Endodermal cell (in vitro differentiated cells): ENCODE measurements at regions not wholly inside any gene's neighbourhood (a gene's known extent, or its start where the extent isn't known, plus 50 kb on each side); places are given as distances from the start of the nearest gene placed in this dataset.

Experiments
- DNase-seq: peaks from one replicate; pipeline ENCODE4 v3.0.0-alpha.2; 2017
- H3K27ac ChIP-seq: 2 replicates; pipeline ENCODE4 v1.5.1; 2013; ENCODE audit warnings: mild to moderate bottlenecking, low read depth, low read length, moderate library complexity
- H3K27me3 ChIP-seq: 2 replicates; pipeline ENCODE4 v1.6.1; 2013; ENCODE audit warnings: mild to moderate bottlenecking, low read length, moderate library complexity; ENCODE audit not compliant: insufficient read depth, control insufficient read depth, poor library complexity, severe bottlenecking
- H3K36me3 ChIP-seq: 2 replicates; pipeline ENCODE4 v1.7.0; 2013; ENCODE audit warnings: mild to moderate bottlenecking, low read length, moderate library complexity; ENCODE audit not compliant: control insufficient read depth, insufficient read depth
- H3K4me1 ChIP-seq: one replicate; pipeline ENCODE4 v1.7.0; 2013; ENCODE audit warnings: low read length; ENCODE audit not compliant: control insufficient read depth, insufficient read depth
- H3K4me3 ChIP-seq: 2 replicates; pipeline ENCODE4 v1.5.1; 2013; ENCODE audit warnings: mild to moderate bottlenecking, low read length, moderate library complexity
- H3K9ac ChIP-seq: 2 replicates; pipeline ENCODE4 v1.6.1; 2013; ENCODE audit warnings: mild to moderate bottlenecking, low read length, moderate library complexity; ENCODE audit not compliant: poor library complexity, severe bottlenecking; ENCODE audit errors: extremely low read depth
- H3K9me3 ChIP-seq: 2 replicates; pipeline ENCODE4 v1.6.1; 2013; ENCODE audit warnings: mild to moderate bottlenecking, low read length, moderate library complexity; ENCODE audit not compliant: control insufficient read depth
- H3K27ac Mint-ChIP-seq: 2 replicates; pipeline ENCODE4 v1.8.0; 2020; ENCODE audit warnings: mixed read lengths
- H3K27me3 Mint-ChIP-seq: 2 replicates; pipeline ENCODE4 v1.8.0; 2021; ENCODE audit warnings: mild to moderate bottlenecking, mixed read lengths; ENCODE audit not compliant: insufficient read depth
- H3K36me3 Mint-ChIP-seq: 2 replicates; pipeline ENCODE4 v1.8.0; 2020; ENCODE audit warnings: low read depth, mixed read lengths
- H3K4me1 Mint-ChIP-seq: 2 replicates; pipeline ENCODE4 v1.8.0; 2020; ENCODE audit warnings: mixed read lengths
- H3K4me3 Mint-ChIP-seq: 2 replicates; pipeline ENCODE4 v1.8.0; 2020; ENCODE audit warnings: mild to moderate bottlenecking, moderate library complexity, mixed read lengths
- H3K9me3 Mint-ChIP-seq: 2 replicates; pipeline ENCODE4 v1.8.0; 2020; ENCODE audit warnings: mild to moderate bottlenecking, mixed read lengths
- WGBS, 2 experiments: methylation state at CpG; one replicate each; pipeline versions ENCODE4 v1.1.5 to v1.1.7; 2013; ENCODE audit warnings: missing lambda C conversion rate in 2 of 2, mixed read lengths in 1 of 2; ENCODE audit not compliant: insufficient coverage in 1 of 2, insufficient read length in 1 of 2; 5-methylcytosine and 5-hydroxymethylcytosine counted together
- TF ChIP-seq, protein P1 (sequence below): fragments of 200-600 bp; sonication (generic); conservative IDR thresholded peaks from 2 replicates; pipeline ENCODE4 v1.5.0; 2021; ENCODE audit warnings: antibody characterized with exemption, mild to moderate bottlenecking

DNA sequence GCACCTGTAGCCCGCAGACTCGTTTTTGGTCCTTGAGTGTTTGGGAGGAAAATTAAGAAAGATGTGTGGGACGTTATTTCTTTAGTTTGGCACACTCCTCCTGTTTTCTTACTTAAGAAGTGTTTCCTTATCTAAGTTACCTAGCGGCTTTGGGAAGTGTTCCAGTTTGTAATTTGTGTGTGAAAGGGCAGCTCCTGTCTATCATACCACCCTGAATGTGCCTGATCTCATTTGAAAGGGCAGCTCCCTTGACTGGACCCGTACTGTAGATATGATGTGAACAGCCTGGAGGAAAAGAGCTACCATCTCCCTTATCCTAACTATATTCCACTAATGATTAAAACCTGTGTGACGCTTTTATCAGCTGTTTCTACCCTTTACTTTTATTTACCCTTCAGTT, 314.3 kb downstream of the CHRM3 start:
- TF ChIP-seq, protein P1, sequence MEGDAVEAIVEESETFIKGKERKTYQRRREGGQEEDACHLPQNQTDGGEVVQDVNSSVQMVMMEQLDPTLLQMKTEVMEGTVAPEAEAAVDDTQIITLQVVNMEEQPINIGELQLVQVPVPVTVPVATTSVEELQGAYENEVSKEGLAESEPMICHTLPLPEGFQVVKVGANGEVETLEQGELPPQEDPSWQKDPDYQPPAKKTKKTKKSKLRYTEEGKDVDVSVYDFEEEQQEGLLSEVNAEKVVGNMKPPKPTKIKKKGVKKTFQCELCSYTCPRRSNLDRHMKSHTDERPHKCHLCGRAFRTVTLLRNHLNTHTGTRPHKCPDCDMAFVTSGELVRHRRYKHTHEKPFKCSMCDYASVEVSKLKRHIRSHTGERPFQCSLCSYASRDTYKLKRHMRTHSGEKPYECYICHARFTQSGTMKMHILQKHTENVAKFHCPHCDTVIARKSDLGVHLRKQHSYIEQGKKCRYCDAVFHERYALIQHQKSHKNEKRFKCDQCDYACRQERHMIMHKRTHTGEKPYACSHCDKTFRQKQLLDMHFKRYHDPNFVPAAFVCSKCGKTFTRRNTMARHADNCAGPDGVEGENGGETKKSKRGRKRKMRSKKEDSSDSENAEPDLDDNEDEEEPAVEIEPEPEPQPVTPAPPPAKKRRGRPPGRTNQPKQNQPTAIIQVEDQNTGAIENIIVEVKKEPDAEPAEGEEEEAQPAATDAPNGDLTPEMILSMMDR, result no peak
- no peaks in the 10 kb centered on the region for H3K36me3 ChIP-seq
- Mint-ChIP-seq H3K27me3 (no peaks in the 10 kb centered on the region), H3K9me3 (peaks cover 13% of the 10 kb centered on the region), H3K27ac (no peak overlapping the region), H3K4me1 (peaks cover 6% of the 10 kb centered on the region), H3K36me3 (peaks cover 2% of the 10 kb centered on the region), H3K4me3 (no peak overlapping the region)
- no peak overlapping the region for H3K9ac ChIP-seq
- peaks cover 4% of the 10 kb centered on the region for H3K4me1 ChIP-seq
- no peaks in the 10 kb centered on the region for H3K27me3 ChIP-seq
- no peak overlapping the region for H3K4me3 ChIP-seq
- 90 to 98% methylated on average over 1 to 6 of the region's 6 CpGs for WGBS, 2 experiments
- H3K27ac ChIP-seq, result no peak overlapping the region
- peaks cover 21% of the 10 kb centered on the region for H3K9me3 ChIP-seq
- DNase-seq, result no peak

DNA sequence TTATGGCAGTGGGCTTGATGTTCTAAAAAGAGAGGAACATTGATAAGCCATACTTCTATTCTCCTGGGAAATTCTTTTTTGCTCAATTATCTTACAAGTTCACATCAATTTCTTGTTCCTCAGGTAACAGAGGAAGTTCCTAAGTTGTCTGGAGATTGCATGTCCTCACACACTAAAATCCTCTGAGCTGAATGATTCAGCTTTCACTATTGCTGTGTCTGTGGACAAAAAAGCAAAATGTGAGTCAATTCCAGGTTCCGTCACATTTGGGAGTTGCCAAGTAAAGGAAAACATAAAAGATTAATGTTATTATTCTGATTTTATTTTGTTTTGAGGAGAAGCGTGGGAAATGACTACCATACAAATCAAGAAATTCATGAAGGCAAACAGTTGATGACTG, 316.7 kb downstream of the CHRM3 start:
- 80 to 82% methylated on average over 1 to 2 of the region's 2 CpGs for WGBS, 2 experiments
- no peak overlapping the region for H3K27ac ChIP-seq
- no peaks in the 10 kb centered on the region for H3K36me3 ChIP-seq
- Mint-ChIP-seq H3K4me3 (no peak overlapping the region), H3K9me3 (peaks cover 2% of the 10 kb centered on the region), H3K4me1 (peaks cover 11% of the 10 kb centered on the region), H3K36me3 (no peaks in the 10 kb centered on the region), H3K27me3 (no peaks in the 10 kb centered on the region), H3K27ac (no peak overlapping the region)
- H3K4me1 ChIP-seq, result peaks cover 4% of the 10 kb centered on the region
- H3K4me3 ChIP-seq, result no peak overlapping the region
- no peaks in the 10 kb centered on the region for H3K27me3 ChIP-seq
- H3K9me3 ChIP-seq, result peaks cover 7% of the 10 kb centered on the region
- H3K9ac ChIP-seq, result no peak overlapping the region
- DNase-seq, result no peak
- TF ChIP-seq, protein P1, result no peak

DNA sequence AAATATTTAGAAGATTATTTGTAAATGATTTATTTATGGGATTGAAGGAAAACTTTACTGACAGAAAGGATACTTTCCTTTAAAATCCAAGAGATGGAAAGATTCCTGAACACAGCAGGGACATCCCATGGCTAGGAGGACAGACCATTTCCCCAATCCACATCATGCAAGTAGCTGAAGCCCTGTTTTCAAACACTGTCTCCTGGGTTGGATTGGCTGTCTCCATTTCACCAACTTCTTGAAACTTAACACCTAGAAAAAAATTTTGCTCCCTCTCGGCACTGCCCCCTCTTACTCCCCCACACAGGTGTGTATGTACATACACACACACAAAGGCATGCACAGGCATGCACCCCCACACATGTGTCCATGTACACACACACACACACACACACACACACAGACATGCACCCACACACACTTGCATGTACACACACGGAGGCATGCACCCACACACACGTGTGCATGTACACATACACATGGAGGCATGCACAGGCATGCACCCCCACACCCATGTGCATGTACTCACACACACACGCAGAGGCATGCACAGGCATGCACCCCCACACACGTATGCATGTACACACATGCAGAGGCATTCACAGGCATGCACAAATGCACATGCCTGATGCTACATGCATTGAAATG, 320.0 kb downstream of the CHRM3 start:
- Mint-ChIP-seq H3K9me3 (no peaks in the 10 kb centered on the region), H3K27me3 (no peaks in the 10 kb centered on the region), H3K4me1 (peaks cover 4% of the 10 kb centered on the region), H3K27ac (peak overlapping the region; percentile 37), H3K4me3 (no peak overlapping the region), H3K36me3 (no peaks in the 10 kb centered on the region)
- DNase-seq, result peak; percentile 54
- H3K9ac ChIP-seq, result no peak overlapping the region
- H3K27ac ChIP-seq, result no peak overlapping the region
- no peak overlapping the region for H3K4me3 ChIP-seq
- WGBS, 2 experiments, result 75 to 92% methylated on average over 3 to 5 of the region's 5 CpGs
- H3K27me3 ChIP-seq, result no peaks in the 10 kb centered on the region
- TF ChIP-seq, protein P1, result no peak
- no peaks in the 10 kb centered on the region for H3K4me1 ChIP-seq
- H3K36me3 ChIP-seq, result no peaks in the 10 kb centered on the region
- no peaks in the 10 kb centered on the region for H3K9me3 ChIP-seq
